DND-41 (cell line): ENCODE measurements at regions not wholly inside any gene's neighbourhood (a gene's known extent, or its start where the extent isn't known, plus 50 kb on each side); places are given as distances from the start of the nearest gene placed in this dataset.

Source experiments
- ATAC-seq: fragments of 200-7000 bp; cut with Tn5 transposase; 3 replicates; pipeline ENCODE4 v1.9.1; 2021; ENCODE audit warnings: low read depth; ENCODE audit not compliant: insufficient read depth
- DNase-seq: peaks from one replicate; pipeline ENCODE4 v3.0.0-alpha.2; 2020
- H2AFZ ChIP-seq: 2 replicates; pipeline ENCODE4 v1.6.0; 2012; ENCODE audit warnings: low read depth, low read length
- H3K27ac ChIP-seq: 2 replicates; pipeline ENCODE4 v1.5.1; 2012; ENCODE audit warnings: low read length, inconsistent platforms
- H3K27me3 ChIP-seq: fragments of 200-600 bp; sonication (generic); 2 replicates; pipeline ENCODE4 v1.6.0; 2012; ENCODE audit warnings: low read length, mild to moderate bottlenecking, inconsistent platforms; ENCODE audit not compliant: insufficient read depth, poor library complexity
- H3K36me3 ChIP-seq: 2 replicates; pipeline ENCODE4 v1.5.1; 2012; ENCODE audit warnings: low read length, inconsistent platforms; ENCODE audit not compliant: insufficient read depth
- H3K4me1 ChIP-seq: 2 replicates; pipeline ENCODE4 v1.5.1; 2012; ENCODE audit warnings: mild to moderate bottlenecking, low read length; ENCODE audit not compliant: insufficient read depth
- H3K4me2 ChIP-seq: 2 replicates; pipeline ENCODE4 v1.6.0; 2012; ENCODE audit warnings: mild to moderate bottlenecking, moderate library complexity, low read length, inconsistent platforms; ENCODE audit not compliant: insufficient read depth
- H3K4me3 ChIP-seq, 2 experiments: fragments of 200-600 bp in 1 of 2; shearing (Covaris generic) in 1 of 2; 2 replicates each; pipeline ENCODE4 v1.5.1; 2012 to 2016; ENCODE audit warnings: inconsistent platforms in 2 of 2, low read length in 2 of 2, mild to moderate bottlenecking in 2 of 2, low read depth in 1 of 2, moderate library complexity in 1 of 2
- H3K79me2 ChIP-seq: 2 replicates; pipeline ENCODE4 v1.6.0; 2012; ENCODE audit warnings: low read length, inconsistent platforms; ENCODE audit not compliant: insufficient read depth
- H3K9ac ChIP-seq: 2 replicates; pipeline ENCODE4 v1.6.0; 2012; ENCODE audit warnings: low read depth, mild to moderate bottlenecking, inconsistent platforms, low read length, moderate library complexity
- H3K9me3 ChIP-seq: 2 replicates; pipeline ENCODE4 v1.5.1; 2012; ENCODE audit warnings: low read length, moderate library complexity, mild to moderate bottlenecking, inconsistent platforms; ENCODE audit not compliant: insufficient read depth, severe bottlenecking
- H4K20me1 ChIP-seq: 2 replicates; pipeline ENCODE4 v1.6.0; 2012; ENCODE audit warnings: low read length; ENCODE audit not compliant: insufficient read depth
- CTCF ChIP-seq: IDR thresholded peaks from 2 replicates; pipeline ENCODE4 v1.5.1; 2012; ENCODE audit warnings: borderline replicate concordance, low read length, moderate library complexity, mild to moderate bottlenecking; ENCODE audit not compliant: poor library complexity, severe bottlenecking; ENCODE audit errors: extremely low read depth
- EZH2 ChIP-seq: IDR thresholded peaks from 3 replicates; pipeline ENCODE4 v1.6.1; 2012; ENCODE audit warnings: borderline replicate concordance, low read depth, mild to moderate bottlenecking, moderate library complexity, low read length, inconsistent platforms; ENCODE audit not compliant: severe bottlenecking

- no peak overlapping the region for H3K27ac ChIP-seq
- no peaks in the 10 kb centered on the region for H3K27me3 ChIP-seq
- H2AFZ ChIP-seq = no peak overlapping the region
- DNase-seq (no peak), ATAC-seq (no peak)
- H3K9me3 ChIP-seq = no peaks in the 10 kb centered on the region
- no peaks in the 10 kb centered on the region for H4K20me1 ChIP-seq
- H3K9ac ChIP-seq = no peak overlapping the region
- no peaks in the 10 kb centered on the region for H3K36me3 ChIP-seq
- H3K4me2 ChIP-seq = no peak overlapping the region
- H3K4me3 ChIP-seq = no peak overlapping the region
- TF ChIP-seq EZH2 (no peak), CTCF (no peak)
- H3K79me2 ChIP-seq = no peaks in the 10 kb centered on the region
- H3K4me1 ChIP-seq = no peaks in the 10 kb centered on the region
These were observed 603.0 kb downstream of the LMO7 start for GRCh38 chr13:76239031-76239680.

- H3K9me3 ChIP-seq = no peaks in the 10 kb centered on the region
- no peak for TF ChIP-seq EZH2
- TF ChIP-seq CTCF = no peak
- H3K4me2 ChIP-seq = no peak overlapping the region
- H3K4me1 ChIP-seq = no peaks in the 10 kb centered on the region
- no peaks in the 10 kb centered on the region for H3K79me2 ChIP-seq
- H2AFZ ChIP-seq = no peak overlapping the region
- no peaks in the 10 kb centered on the region for H4K20me1 ChIP-seq
- H3K9ac ChIP-seq = no peak overlapping the region
- no peaks in the 10 kb centered on the region for H3K36me3 ChIP-seq
- no peak for DNase-seq
- no peak for ATAC-seq
- no peak overlapping the region for H3K27ac ChIP-seq
- H3K27me3 ChIP-seq = no peaks in the 10 kb centered on the region
- H3K4me3 ChIP-seq = no peak overlapping the region
These were observed 595.5 kb downstream of the LMO7 start for GRCh38 chr13:76231522-76232167.

- no peaks in the 10 kb centered on the region for H3K27me3 ChIP-seq
- no peaks in the 10 kb centered on the region for H3K79me2 ChIP-seq
- no peak overlapping the region for H3K4me3 ChIP-seq
- no peak overlapping the region for H2AFZ ChIP-seq
- no peaks in the 10 kb centered on the region for H3K4me1 ChIP-seq
- H3K36me3 ChIP-seq = no peaks in the 10 kb centered on the region
- no peak overlapping the region for H3K27ac ChIP-seq
- no peak for ATAC-seq
- H3K9me3 ChIP-seq = no peaks in the 10 kb centered on the region
- H4K20me1 ChIP-seq = no peaks in the 10 kb centered on the region
- TF ChIP-seq CTCF (no peak), EZH2 (no peak)
- no peak for DNase-seq
- no peak overlapping the region for H3K9ac ChIP-seq
- H3K4me2 ChIP-seq = no peak overlapping the region
These were observed 593.2 kb downstream of the LMO7 start for GRCh38 chr13:76229281-76229680.
